Ovary (tissue), 3 donors: ENCODE measurements at regions not wholly inside any gene's neighbourhood (a gene's known extent, or its start where the extent isn't known, plus 50 kb on each side); places are given as distances from the start of the nearest gene placed in this dataset.
"Not testable (repeated sequence)": the region's sequence is repeated elsewhere in the genome, so short reads cannot be mapped to it uniquely, and the experiment has no call there.

Experiments used
- EP300 ChIP-seq: sonication (generic); formaldehyde crosslinking; IDR thresholded peaks from one replicate; pipeline ENCODE4 v1.6.1; 2017; ENCODE audit warnings: antibody characterized with exemption
- POLR2A ChIP-seq: fragments of 450-650 bp; IDR thresholded peaks from one replicate; pipeline ENCODE4 v1.6.1; 2017; ENCODE audit warnings: antibody characterized with exemption, mild to moderate bottlenecking, moderate library complexity
- TF ChIP-seq, protein P1 (sequence below), 3 donors: fragments of 450-650 bp in 2 of 3; fragments of 200-600 bp in 1 of 3; IDR thresholded peaks; one replicate each; pipeline versions ENCODE4 v1.5.1 to v1.8.0; 2016 to 2022; ENCODE audit warnings: antibody characterized with exemption in 3 of 3, mild to moderate bottlenecking in 1 of 3
- donor health status: DM: no; HTN: no; CAD: no.

DNA sequence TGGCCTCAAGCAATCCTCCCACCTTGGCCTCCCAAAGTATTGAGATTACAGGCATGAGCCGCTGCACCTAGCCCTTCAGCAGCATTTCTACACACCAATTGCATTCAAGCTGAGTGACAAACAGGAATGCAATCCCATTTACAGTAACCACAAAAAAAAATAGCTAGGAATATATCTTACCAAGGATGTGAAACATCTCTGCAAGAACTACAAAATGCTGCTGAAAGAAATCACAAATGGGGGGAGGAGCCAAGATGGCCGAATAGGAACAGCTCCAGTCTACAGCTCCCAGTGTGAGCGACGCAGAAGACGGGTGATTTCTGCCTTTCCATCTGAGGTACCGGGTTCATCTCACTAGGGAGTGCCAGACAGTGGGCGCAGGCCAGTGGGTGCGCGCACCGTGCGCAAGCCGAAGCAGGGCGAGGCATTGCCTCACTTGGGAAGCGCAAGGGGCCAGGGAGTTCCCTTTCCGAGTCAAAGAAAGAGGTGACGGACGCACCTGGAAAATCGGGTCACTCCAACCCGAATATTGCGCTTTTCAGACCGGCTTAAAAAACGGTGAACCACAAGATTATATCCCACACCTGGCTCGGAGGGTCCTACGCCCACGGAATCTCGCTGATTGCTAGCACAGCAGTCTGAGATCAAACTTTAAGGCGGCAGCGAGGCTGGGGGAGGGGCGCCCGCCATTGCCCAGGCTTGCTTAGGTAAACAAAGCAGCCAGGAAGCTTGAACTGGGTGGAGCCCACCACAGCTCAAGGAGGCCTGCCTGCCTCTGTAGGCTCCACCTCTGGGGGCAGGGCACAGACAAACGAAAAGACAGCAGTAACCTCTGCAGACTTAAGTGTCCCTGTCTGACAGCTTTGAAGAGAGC, 116.1 kb upstream of the GRB10 start:
- TF ChIP-seq, protein P1, sequence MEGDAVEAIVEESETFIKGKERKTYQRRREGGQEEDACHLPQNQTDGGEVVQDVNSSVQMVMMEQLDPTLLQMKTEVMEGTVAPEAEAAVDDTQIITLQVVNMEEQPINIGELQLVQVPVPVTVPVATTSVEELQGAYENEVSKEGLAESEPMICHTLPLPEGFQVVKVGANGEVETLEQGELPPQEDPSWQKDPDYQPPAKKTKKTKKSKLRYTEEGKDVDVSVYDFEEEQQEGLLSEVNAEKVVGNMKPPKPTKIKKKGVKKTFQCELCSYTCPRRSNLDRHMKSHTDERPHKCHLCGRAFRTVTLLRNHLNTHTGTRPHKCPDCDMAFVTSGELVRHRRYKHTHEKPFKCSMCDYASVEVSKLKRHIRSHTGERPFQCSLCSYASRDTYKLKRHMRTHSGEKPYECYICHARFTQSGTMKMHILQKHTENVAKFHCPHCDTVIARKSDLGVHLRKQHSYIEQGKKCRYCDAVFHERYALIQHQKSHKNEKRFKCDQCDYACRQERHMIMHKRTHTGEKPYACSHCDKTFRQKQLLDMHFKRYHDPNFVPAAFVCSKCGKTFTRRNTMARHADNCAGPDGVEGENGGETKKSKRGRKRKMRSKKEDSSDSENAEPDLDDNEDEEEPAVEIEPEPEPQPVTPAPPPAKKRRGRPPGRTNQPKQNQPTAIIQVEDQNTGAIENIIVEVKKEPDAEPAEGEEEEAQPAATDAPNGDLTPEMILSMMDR (IDR thresholded peaks at IDR 0.05): not testable (repeated sequence)
- not testable (repeated sequence) for TF ChIP-seq POLR2A, EP300
